ENCODE measurements at regions not wholly inside any gene's neighbourhood (a gene's known extent, or its start where the extent isn't known, plus 50 kb on each side); places are given as distances from the start of the nearest gene placed in this dataset.

GRCh38 chr6:144723431-144723830, 438.3 kb downstream of the UTRN start:
- DNase-seq (ENCODE audit: low read depth, low spot score): no peak

- no peak for DNase-seq (ENCODE audit: low read depth, low spot score)
Measured at GRCh38 chr6:144724818-144725217, 439.7 kb downstream of the UTRN start.

- no peak for DNase-seq (ENCODE audit: low read depth, low spot score)
Measured at GRCh38 chr6:144725736-144726522, 440.8 kb downstream of the UTRN start.

GRCh38 chr6:144728804-144729203, 443.7 kb downstream of the UTRN start:
- no peak for DNase-seq (ENCODE audit: low read depth, low spot score)

- DNase-seq (ENCODE audit: low read depth, low spot score): no peak
Measured at GRCh38 chr6:144729502-144729901, 444.4 kb downstream of the UTRN start.

- DNase-seq (ENCODE audit: low read depth, low spot score): no peak
Measured at GRCh38 chr6:144730088-144730645, 445.0 kb downstream of the UTRN start.

- DNase-seq (ENCODE audit: low read depth, low spot score): no peak
Measured at GRCh38 chr6:144731229-144731628, 446.1 kb downstream of the UTRN start.

GRCh38 chr6:144736763-144737162, 451.6 kb downstream of the UTRN start:
- DNase-seq (ENCODE audit: low read depth, low spot score): no peak

- DNase-seq (ENCODE audit: low read depth, low spot score): no peak
Measured at GRCh38 chr6:144737998-144738397, 452.9 kb downstream of the UTRN start.

GRCh38 chr6:144739873-144740272, 454.7 kb downstream of the UTRN start:
- no peak for DNase-seq (ENCODE audit: low read depth, low spot score)

GRCh38 chr6:144741659-144742058, 456.5 kb downstream of the UTRN start:
- DNase-seq (ENCODE audit: low read depth, low spot score): no peak

- DNase-seq (ENCODE audit: low read depth, low spot score): no peak
Measured at GRCh38 chr6:144742779-144743178, 457.6 kb downstream of the UTRN start.

GRCh38 chr6:144744720-144745119, 459.6 kb downstream of the UTRN start:
- DNase-seq (ENCODE audit: low read depth, low spot score): no peak

GRCh38 chr6:144745439-144745838, 460.3 kb downstream of the UTRN start:
- DNase-seq (ENCODE audit: low read depth, low spot score): no peak

GRCh38 chr6:144746902-144747469, 461.9 kb downstream of the UTRN start:
- no peak for DNase-seq (ENCODE audit: low read depth, low spot score)

GRCh38 chr6:144749263-144749662, 464.1 kb downstream of the UTRN start:
- no peak for DNase-seq (ENCODE audit: low read depth, low spot score)

GRCh38 chr6:144753023-144753705, 468.0 kb downstream of the UTRN start:
- no peak for DNase-seq (ENCODE audit: low read depth, low spot score)

- no peak for DNase-seq (ENCODE audit: low read depth, low spot score)
Measured at GRCh38 chr6:144756469-144756868, 471.3 kb downstream of the UTRN start.

- DNase-seq (ENCODE audit: low read depth, low spot score): no peak
Measured at GRCh38 chr6:144757299-144757698, 472.2 kb downstream of the UTRN start.

GRCh38 chr6:144757730-144758129, 472.6 kb downstream of the UTRN start:
- no peak for DNase-seq (ENCODE audit: low read depth, low spot score)

- DNase-seq (ENCODE audit: low read depth, low spot score): no peak
Measured at GRCh38 chr6:144758602-144759001, 473.5 kb downstream of the UTRN start.

GRCh38 chr6:144762469-144762868, 477.3 kb downstream of the UTRN start:
- DNase-seq (ENCODE audit: low read depth, low spot score): no peak

GRCh38 chr6:144767051-144767450, 481.9 kb downstream of the UTRN start:
- no peak for DNase-seq (ENCODE audit: low read depth, low spot score)

All from smooth muscle cell of the brain vasculature (primary cell).